AG09309 (cell line): ENCODE measurements at regions not wholly inside any gene's neighbourhood (a gene's known extent, or its start where the extent isn't known, plus 50 kb on each side); places are given as distances from the start of the nearest gene placed in this dataset.

Source experiments
- DNase-seq: peaks from one replicate; pipeline ENCODE4 v3.0.0-alpha.2; 2010; ENCODE audit warnings: low read depth
- H3K4me3 ChIP-seq: 2 replicates; pipeline ENCODE4 v1.5.1; 2011; ENCODE audit warnings: mild to moderate bottlenecking, low read depth, low read length, moderate library complexity; ENCODE audit not compliant: control insufficient read depth
- TF ChIP-seq, protein P1 (sequence below): IDR thresholded peaks from 2 replicates; pipeline ENCODE4 v1.5.1; 2011; ENCODE audit warnings: mild to moderate bottlenecking, low read depth, low read length, inconsistent platforms; ENCODE audit not compliant: insufficient read depth, control insufficient read depth; ENCODE audit errors: missing control alignments

DNA sequence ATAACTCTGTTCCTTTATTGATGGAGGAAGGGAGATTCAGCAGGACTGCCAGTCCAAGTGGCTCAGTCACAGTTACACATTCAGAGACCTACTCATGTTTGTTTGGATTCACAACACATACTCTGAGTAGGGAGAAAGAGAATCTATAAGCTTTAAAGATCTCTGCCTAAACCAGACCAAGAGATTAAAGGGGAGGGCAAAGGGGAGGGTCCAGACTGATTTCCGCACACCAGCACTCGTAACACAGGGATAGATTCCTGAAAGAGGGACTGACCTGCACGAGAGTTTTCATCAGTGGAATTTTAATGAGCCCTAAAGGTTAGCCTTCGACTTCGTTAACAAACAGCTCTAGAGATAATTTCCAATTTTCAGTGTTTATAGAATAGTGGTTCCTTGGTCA, 71.7 kb upstream of the PMFBP1 start:
- TF ChIP-seq, protein P1, sequence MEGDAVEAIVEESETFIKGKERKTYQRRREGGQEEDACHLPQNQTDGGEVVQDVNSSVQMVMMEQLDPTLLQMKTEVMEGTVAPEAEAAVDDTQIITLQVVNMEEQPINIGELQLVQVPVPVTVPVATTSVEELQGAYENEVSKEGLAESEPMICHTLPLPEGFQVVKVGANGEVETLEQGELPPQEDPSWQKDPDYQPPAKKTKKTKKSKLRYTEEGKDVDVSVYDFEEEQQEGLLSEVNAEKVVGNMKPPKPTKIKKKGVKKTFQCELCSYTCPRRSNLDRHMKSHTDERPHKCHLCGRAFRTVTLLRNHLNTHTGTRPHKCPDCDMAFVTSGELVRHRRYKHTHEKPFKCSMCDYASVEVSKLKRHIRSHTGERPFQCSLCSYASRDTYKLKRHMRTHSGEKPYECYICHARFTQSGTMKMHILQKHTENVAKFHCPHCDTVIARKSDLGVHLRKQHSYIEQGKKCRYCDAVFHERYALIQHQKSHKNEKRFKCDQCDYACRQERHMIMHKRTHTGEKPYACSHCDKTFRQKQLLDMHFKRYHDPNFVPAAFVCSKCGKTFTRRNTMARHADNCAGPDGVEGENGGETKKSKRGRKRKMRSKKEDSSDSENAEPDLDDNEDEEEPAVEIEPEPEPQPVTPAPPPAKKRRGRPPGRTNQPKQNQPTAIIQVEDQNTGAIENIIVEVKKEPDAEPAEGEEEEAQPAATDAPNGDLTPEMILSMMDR, result no peak
- DNase-seq, result no peak
- H3K4me3 ChIP-seq, result no peak overlapping the region

DNA sequence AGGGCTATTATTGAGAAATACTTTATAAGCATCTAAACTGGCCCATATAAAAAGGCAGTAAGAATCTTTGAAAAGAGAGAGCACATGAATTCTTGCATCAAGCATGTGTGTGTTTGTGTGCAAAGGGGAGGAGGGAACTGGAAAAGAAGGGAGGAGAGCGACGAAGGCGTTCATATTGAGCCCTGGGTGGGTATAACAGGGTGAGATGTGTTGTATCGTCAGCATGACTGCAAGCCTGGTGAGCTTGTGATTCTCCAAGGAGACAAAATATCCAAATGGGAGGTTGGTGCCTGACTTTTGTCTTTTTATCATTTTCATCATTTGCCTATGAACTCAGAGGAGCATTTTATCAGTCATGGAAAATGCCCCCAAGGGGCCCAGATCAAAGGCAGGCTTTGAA, 70.8 kb upstream of the PMFBP1 start:
- TF ChIP-seq, protein P1, result no peak
- DNase-seq, result no peak
- H3K4me3 ChIP-seq, result no peak overlapping the region

DNA sequence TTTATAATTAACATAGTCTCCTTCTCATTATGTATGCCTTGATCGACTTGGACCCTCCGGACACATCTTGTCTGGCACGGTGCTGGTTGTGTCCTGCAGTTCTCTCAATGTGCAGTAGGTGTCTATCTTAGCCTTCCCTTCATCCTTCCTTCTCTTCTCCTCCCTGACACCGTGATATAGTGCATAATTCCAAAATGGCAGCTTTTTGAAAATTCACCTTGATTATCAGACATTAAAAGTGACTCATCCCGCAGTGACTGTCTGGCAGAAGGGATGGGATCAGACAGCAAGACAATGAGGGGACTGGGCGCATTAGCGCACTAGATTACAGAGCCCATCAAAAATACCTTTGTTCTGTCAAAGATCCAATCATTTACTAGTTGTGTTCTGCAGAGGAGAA, 70.0 kb upstream of the PMFBP1 start:
- no peak overlapping the region for H3K4me3 ChIP-seq
- no peak for DNase-seq
- TF ChIP-seq, protein P1, result peak; percentile 93

- TF ChIP-seq, protein P1, result no peak
- DNase-seq, result no peak
- H3K4me3 ChIP-seq, result no peak overlapping the region
These were observed 69.1 kb upstream of the PMFBP1 start for GRCh38 chr16:72241008-72241407.

GRCh38 chr16:72240466-72240865, 68.5 kb upstream of the PMFBP1 start:
- TF ChIP-seq, protein P1, result no peak
- DNase-seq, result no peak
- no peak overlapping the region for H3K4me3 ChIP-seq

DNA sequence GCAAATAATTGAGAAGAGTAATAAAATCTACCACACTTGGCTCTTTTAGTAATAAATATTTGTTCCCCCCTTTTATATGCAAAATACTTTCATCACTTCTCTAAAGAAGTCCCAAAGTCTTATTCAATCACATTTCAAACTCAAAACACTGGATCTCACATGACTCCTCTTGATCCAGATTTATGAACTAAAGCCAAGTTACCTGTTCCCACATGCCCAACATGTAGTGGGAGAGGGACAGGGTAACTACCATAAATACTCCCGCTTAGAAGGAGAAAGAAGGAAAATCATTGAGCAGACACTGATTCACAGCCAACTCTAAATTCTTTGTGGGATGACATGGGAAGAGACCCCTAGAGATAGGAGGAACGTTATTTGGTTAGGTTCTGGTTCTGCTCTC, 64.9 kb upstream of the PMFBP1 start:
- TF ChIP-seq, protein P1, result no peak
- DNase-seq, result no peak
- H3K4me3 ChIP-seq, result no peak overlapping the region

- TF ChIP-seq, protein P1, result no peak
- no peak for DNase-seq
- H3K4me3 ChIP-seq, result no peak overlapping the region
These were observed 62.4 kb upstream of the PMFBP1 start for GRCh38 chr16:72234387-72234786.
